OCI-LY3 (cell line): ENCODE measurements at regions not wholly inside any gene's neighbourhood (a gene's known extent, or its start where the extent isn't known, plus 50 kb on each side); places are given as distances from the start of the nearest gene placed in this dataset.

Experiments
- CTCF ChIP-seq: fragments of 200-600, 300-600 bp; sonication (generic); IDR thresholded peaks from 2 replicates; pipeline ENCODE4 v1.5.1; 2014; ENCODE audit warnings: antibody characterized with exemption, low read length, low read depth
- EZH2phosphoT487 ChIP-seq: fragments of 200-600 bp; shearing (Covaris generic); IDR thresholded peaks from 2 replicates; pipeline ENCODE4 v1.6.1; 2018; ENCODE audit warnings: antibody characterized with exemption, mixed run types, low read depth

GRCh38 chr15:67010898-67011616, 54.3 kb upstream of the SMAD3 start:
- TF ChIP-seq CTCF (no peak), EZH2phosphoT487 (no peak)
